HG03558 (cell line): ENCODE measurements at regions not wholly inside any gene's neighbourhood (a gene's known extent, or its start where the extent isn't known, plus 50 kb on each side); places are given as distances from the start of the nearest gene placed in this dataset.
"Not testable (repeated sequence)": the region's sequence is repeated elsewhere in the genome, so short reads cannot be mapped to it uniquely, and the experiment has no call there.

Source experiments
- ATAC-seq: cut with Tn5 transposase; IDR thresholded peaks from one replicate; pipeline ENCODE4 v1.9.1; 2021; ENCODE audit warnings: moderate number of reproducible peaks; ENCODE audit not compliant: unreplicated experiment; ENCODE audit errors: extremely low read depth

DNA sequence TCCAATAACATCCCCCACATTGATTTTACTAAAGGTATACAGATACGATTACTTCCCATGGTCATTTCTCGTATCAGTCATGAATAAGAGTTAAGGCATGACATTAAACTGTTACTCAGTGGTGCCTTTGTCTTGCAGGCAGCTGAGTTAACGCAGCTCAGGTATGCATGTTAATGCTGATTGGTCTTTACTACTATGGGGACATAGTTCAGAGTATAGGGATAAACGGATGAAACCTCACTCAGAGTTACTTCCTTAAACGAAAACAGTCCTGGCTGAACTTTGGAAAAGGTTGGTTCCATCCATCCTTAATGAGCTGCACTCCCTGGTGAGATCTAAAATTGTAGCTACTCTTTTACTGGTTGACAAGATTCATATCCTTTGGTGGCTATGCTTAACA is 87.0 kb downstream of the ACTL7B start:
- ATAC-seq, result no peak

DNA sequence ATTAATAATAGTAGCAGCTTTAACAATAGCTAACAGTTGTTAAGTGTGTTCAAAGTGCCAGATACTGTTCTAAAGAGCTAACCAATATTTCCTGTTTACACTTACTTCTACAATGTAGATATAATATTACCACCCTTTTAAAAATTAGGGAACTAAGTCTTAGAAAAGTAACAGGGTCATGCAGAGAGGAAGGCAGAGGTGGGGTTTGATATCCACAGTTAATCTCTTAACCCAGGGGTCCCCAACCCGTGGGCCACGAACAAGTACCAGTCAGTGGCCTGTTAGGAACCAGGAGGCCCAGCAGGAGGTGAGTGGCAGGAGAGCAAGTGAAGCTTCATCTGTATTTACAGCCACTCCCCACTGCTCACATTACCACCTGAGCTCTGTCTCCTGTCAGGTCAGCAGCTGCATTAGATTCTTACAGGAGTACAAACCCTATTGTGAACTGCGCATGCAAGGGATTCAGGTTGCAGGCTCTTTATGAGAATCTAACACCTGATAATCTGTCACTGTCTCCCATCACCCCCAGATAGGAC is 89.1 kb downstream of the ACTL7B start:
- ATAC-seq, result no peak

DNA sequence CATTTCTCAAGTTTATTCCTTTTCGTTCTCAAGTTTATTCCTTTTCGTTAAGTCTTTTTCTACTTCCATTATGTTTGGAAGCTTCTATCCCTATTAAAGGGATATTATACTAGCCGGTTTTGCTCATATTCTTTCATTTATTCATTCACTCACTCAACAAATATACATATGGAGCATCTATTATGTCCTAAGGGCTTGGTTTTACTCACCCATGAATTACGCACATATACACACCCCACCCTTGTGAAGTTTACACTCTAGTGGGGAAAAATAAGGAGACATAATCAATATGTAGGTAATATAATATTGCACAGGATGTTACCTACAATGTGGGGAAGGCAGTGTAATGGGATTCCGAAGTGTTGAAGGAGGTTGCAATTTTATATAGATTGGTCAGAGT is 90.5 kb downstream of the ACTL7B start:
- ATAC-seq, result no peak

DNA sequence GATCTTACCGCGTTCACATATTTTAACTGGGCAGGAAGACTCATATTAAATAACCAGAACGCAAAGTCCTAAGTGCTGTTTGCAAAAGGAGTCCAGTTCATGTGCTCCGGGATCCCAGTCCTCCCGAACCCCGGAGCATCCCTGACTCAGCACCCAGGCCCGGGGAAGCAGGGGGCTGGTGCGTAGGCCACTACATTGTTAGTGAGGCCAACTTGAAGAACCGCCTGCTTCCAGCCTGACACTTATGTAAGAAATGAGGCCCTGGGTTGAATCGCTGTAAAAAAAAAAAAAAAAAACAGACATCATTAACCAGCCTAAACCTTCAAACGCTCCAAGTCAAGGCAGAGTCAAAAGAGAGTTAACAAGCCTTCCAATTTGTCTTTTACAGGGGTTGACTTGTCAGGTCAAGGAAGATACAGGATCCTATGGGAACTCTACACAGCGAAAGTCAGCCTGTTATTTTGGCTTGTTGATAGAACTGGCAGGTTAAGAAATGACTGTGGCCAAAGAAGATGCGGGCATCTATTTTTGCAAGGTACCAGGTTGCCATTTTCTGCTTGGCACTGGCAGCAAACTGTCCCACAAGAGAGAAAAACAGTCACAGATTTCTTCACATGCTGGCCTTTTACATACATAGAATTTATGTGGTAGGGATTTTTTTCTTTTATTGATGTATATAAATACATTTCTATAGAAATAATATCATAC is 93.3 kb downstream of the ACTL7B start:
- no peak for ATAC-seq

DNA sequence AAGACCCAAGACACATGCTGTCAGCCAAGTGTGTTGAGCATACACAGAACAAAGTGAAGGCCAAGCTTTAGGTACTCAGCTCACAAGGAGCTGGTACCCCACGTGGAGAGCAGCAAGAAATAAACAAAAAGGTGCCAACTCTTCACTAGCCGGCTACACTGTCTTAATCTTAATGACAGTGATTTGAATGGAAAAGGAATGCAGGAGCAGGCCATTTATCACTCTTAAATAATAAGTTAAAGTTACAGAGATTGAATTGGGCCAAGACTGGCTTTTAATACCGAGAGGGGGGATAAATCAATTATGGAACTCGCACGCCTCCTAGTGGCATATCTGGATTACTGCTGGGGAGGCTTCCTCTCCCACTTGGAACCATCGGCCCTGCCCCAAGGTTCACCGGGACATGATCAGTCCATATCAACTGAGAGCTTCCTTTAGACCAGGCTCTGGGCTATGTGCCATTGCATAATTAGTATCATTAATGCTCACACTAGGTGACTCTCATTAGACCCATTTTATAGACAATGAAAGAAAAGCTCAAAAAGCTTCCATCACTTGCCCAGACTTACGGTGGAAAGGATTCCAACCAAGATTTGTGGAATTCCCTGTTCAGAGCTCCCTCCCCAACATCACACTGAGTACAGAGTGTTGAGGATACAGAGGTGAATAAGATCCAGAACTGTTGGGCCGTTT is 94.0 kb downstream of the ACTL7B start:
- no peak for ATAC-seq

DNA sequence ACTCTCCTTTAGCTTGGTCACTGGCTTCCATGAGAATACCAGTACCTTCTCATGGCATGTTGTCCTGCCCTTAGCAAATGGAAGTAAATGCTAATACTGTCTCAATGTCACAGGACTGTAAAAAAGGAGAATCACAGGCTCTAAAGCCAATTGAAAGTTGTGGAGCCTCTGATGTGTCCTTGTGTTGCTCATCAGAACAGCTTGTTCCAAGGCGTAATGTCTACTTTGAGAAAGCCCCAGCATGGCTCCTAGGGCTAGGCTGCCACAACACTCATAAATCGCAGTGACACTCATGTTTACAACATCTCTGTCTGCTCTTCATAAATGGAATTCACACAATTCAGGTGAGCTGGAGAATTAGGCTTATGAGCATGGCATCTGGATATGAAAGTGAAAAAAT is 94.9 kb downstream of the ACTL7B start:
- ATAC-seq, result no peak

DNA sequence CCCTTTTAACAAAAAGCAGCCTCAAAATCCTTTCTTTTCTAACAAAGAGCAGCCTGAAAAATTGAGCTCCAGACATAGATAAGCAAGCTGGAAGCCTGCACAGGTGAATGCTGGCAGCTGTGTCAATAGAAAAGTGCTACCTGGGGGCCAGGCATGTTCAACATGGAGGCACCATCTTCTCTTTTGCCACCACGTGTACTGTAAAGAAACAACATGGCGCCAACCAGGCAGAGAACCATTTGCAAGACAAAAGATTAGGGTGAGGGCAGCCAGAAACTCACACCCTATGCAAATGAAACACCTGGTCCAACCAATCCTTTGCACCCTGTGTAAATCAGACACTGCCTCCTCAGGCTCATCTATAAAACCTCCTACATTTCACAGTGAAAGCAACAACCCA is 96.0 kb downstream of the ACTL7B start:
- no peak for ATAC-seq

DNA sequence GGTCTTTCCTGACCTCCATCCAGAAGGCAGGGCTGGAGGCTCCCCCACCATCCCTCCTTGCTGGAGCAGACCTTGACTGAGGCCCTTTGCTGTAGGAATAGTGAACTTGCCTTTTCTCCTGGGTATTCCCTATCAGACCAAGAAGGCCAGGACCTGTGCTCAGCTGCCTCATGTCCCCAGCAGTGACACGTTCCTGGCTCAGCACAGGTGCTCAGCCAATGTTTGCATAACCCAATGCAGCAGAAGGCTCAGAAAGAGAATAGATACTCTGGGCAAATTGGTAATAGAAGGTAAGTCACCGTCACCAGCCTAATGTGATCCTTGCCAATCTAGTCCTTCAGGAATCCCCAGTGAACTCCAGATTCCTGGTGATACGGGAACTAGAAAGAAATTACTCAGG is 96.4 kb downstream of the ACTL7B start:
- ATAC-seq, result no peak

DNA sequence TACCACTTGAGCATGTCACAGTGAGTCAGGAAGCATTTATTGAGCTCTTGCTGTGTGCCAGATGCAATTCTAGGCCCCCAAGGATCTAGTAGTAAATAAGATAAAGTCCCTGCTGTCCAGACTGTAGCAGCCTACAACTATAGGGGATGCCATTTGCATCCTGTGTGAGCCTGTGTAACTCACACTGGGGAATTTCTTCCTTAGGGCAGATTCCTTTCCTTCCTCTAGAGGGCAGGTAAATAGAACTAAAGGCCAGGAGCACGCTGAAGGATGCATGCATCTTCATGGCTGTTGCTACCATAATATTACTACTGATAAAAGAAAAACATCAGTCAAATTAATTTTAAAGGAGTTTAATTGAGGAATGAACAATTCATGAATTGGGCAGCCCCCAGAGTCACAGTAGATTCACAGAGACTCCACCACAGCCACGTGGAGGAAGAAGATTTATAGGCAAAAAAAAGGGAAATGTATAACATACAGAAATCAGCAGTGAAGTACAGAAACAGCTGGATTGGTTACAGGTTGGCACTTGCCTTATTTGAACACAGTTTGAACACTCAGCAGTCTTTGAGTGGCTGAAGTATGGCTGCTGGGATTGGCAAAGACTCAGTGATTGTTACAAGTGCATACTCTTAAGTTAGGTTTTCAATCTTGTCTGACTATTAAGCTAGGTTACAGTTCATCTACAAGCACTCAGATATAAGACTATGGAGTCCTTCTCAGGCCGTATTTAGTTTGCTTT is 98.9 kb downstream of the ACTL7B start:
- ATAC-seq, result no peak

DNA sequence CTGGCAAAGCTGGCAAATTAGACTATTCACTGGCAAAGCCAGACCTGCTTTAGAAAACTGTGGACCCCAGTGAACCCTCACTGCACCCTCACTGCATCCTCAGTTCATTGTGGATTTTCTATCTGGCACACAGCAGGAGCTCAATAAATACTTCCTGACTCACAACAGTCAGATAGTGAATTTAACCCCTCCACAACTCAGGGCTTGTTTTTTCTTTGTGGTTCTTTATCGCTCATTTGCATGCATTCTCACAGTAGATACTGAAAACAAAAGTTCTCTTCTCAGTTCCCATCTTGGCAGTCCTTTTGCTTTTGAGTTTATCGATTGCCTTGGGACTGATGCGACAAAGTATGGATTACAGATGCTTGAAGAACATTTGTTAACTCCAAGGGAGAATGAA is 99.8 kb downstream of the ACTL7B start:
- no peak for ATAC-seq

DNA sequence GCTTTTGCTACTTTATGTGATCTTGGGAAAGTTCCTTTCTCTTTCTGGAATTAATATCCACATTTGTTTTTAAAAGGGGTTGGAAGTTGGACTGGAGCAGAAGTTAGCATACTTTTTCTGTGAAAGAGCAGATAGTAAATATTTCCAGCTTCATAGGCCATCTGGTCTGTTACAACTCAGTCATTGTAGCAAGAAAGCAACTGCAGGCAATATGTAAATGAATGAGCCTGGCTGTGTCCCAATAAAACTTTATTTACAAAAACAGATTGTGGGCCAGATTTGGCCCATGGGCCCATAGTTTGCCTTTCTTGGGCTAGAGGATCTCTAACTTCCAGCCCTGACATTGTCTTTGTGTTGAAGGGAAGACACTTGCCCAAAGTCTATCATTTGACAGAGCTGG is 104.4 kb downstream of the ACTL7B start:
- ATAC-seq, result no peak

DNA sequence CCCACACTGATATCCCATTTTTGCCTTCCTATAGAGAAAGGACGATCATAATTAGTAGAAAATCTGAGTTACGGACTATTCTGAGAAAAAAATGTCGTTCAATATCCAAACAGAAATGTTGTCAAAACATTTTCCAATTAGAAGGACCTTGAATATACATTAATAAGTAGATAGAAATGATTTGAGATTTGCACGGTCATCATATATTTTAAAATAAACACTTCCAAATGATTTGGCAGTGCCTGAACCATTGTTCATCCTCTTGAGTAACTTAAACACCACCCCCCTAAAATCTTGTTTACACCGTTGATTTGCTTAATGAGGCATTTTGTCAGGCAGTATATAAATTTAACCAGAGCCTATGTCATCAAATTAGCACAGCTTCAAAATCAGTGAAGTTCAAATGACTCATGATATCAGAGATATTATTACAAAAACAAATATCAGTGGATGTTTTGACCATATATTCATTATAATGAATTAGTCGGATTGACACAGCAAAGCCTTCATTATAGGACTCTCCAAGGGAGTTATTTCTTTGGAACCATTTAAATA is 105.0 kb downstream of the ACTL7B start:
- ATAC-seq, result no peak

DNA sequence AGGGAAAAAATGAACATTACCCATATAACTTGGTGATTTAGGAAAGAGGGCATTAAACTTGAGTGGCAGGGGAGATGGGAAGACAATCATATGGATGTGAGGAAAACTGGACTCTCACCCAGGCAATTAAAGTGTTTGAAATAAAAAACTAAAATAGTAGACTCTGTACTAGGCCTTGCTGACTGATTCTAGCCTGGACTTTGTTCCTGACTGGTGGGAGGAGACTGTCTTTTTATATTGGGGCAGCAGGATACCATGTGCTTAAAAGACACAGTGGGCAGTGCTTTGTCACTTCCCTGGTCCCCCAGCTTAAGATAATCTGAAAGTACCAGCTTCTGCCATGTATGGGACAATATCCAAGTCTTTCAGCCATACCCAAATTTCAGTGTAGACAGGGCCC is 107.0 kb downstream of the ACTL7B start:
- ATAC-seq, result no peak

DNA sequence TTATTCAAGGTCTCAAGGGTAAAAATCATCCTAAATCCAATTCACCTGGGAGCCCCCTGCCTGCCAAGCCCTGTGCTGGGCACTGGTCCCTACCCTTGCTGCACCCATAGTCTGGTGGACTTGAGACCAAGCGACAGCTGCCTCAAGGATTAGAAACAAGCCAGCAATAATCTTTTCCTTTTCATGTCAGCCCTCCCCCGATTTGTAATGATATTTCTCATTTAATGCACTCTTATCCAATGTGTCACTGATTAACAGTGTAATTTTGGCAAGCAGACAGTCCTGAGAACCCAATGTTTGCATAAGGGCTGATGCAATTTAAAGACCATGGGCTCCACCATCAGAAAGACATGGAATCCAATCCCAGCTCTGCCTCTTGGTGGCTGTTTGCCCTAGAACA is 108.9 kb downstream of the ACTL7B start:
- no peak for ATAC-seq

DNA sequence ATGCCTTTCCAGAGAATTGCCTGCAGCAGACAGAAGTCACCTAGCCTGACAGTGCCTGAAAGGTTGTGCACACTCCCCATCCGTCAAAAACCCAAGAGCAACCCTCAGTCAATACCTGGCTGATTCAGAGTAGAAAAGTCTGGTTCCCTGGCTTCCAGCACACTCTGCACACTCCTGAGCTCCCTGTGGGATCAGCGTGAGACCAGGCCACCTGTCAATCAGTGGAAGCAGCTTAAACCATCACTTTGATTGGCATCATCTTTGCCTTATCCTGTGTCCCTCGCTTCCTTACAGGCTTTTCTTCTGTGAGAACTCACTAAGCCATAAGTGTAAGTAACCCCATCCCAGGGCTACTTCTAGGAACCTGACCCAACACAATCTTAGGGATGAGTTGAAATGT is 109.8 kb downstream of the ACTL7B start:
- ATAC-seq, result no peak

DNA sequence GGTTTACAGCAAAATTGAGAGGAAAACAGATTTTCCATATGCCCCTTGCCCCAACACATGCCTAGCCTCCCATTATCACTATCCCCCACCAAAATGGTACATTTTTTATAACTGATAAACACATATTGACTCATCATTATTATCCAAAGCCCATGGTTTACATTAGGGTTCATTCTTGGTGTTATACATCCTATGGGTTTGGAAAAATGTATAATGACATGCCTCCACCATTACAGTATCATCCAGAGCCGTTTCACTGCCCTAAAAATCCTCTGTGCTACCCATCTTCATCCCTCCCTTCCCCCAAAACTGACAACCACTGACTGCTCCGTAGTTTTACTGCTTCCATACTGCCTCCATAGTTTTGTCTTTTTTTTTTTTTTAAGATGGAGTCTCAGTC is 111.1 kb downstream of the ACTL7B start:
- ATAC-seq, result no peak

DNA sequence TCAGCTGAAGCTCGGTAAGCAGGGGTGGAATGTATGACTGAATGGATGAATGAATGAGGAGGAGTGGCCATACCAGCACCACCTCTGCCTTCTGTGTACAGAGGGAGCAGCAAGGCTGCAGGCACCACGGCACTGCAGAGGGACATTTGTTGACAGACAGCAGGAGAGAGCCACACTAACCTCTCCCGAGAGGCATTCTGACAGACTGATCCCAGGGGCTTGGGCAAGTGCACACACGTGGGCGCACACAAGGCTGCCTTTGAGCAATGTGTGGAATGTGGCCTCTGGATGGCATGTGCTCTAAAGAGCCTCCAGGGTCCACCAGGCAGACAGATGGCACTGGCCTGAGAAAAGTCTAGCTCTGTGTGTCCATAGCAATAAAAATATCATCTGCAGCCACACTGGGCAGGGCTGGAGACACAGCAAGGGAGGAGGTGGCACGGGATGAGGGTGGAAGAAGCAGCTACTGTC is 111.8 kb downstream of the ACTL7B start:
- ATAC-seq, result no peak

DNA sequence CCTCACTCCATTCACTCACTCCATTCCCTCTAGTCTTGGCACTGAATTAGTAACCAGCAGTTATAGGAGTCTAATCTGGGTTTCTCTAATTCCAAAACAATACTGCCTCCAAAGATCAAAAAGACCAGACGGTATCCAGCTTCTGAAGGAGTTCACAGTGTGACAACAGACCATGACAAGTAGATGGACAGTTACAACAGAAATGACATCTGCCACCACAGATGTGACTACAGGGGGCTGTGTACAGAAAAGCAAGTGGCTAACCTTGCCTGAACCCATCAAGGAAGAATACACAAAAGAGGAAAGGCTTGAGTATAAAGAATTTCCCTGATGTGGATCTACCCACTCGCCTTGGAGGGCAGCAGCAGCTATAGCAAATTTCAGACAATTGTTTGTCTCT is 112.4 kb downstream of the ACTL7B start:
- ATAC-seq, result no peak

DNA sequence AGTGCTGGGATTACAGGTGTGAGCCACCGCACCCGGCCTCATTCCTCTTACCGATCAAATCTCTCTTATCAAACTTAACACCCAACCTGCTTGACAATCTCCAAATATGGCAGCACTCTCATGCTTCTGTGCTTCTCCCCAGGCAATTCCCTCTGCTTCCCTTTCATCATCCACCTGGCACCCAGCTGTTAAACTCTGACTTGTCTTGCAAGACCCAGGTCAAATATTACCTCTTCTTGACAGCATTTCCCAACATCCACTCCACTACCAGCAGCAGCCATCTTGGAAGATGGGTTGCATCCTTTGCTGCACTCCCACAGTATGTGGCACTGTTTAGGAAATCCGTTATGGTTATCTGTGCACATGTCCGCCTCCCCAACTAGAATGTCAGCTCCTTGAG is 113.6 kb downstream of the ACTL7B start:
- ATAC-seq, result no peak

DNA sequence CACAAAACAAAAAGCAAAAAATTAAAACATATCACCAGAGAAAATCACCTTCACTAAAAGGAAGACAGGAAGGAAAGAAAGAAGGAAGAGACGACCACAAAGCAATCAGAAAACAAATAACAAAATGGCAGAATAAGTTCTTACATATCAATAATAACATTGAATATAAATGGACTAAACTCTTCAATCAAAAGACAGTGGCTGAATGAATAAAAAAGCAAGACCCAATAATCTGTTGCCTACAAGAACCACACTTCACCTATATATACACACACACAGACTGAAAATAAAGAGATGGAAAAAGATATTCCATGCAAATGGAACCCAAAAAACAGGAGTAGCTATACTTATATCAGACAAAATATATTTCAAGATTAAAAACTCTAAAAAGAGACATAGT is 124.5 kb downstream of the ACTL7B start:
- not testable (repeated sequence) for ATAC-seq

DNA sequence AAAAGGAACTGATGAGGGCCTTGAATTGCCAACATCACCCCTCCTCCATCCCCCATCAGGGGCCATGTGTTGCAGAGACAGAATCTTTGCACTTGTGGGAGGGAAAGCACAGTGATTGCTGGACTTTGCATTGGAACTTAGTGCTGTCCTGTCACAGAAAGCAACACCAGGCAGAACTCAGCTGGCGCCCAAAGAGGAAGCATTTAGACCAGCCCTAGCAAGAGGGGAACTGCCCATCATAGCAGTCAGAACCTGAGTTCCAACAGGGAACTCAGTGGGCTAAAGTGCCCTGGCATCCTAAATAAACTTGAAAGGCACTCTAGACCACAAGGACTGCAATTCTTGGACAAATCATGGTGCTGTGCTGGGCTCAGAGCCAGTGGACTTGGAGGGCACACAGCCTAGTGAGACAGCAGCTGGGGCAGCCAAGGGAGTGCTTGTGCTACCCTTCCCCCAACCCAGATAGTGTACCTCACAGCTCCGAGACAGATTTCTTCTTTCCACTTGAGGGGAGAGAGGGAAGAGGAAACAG is 128.1 kb downstream of the ACTL7B start:
- no peak for ATAC-seq
